Endodermal cell (in vitro differentiated cells): ENCODE measurements at regions not wholly inside any gene's neighbourhood (a gene's known extent, or its start where the extent isn't known, plus 50 kb on each side); places are given as distances from the start of the nearest gene placed in this dataset.

Source experiments
- DNase-seq: peaks from one replicate; pipeline ENCODE4 v3.0.0-alpha.2; 2017
- H3K27ac ChIP-seq: 2 replicates; pipeline ENCODE4 v1.5.1; 2013; ENCODE audit warnings: mild to moderate bottlenecking, low read depth, low read length, moderate library complexity
- H3K27me3 ChIP-seq: 2 replicates; pipeline ENCODE4 v1.6.1; 2013; ENCODE audit warnings: mild to moderate bottlenecking, low read length, moderate library complexity; ENCODE audit not compliant: insufficient read depth, control insufficient read depth, poor library complexity, severe bottlenecking
- H3K36me3 ChIP-seq: 2 replicates; pipeline ENCODE4 v1.7.0; 2013; ENCODE audit warnings: mild to moderate bottlenecking, low read length, moderate library complexity; ENCODE audit not compliant: control insufficient read depth, insufficient read depth
- H3K4me1 ChIP-seq: one replicate; pipeline ENCODE4 v1.7.0; 2013; ENCODE audit warnings: low read length; ENCODE audit not compliant: control insufficient read depth, insufficient read depth
- H3K4me3 ChIP-seq: 2 replicates; pipeline ENCODE4 v1.5.1; 2013; ENCODE audit warnings: mild to moderate bottlenecking, low read length, moderate library complexity
- H3K9ac ChIP-seq: 2 replicates; pipeline ENCODE4 v1.6.1; 2013; ENCODE audit warnings: mild to moderate bottlenecking, low read length, moderate library complexity; ENCODE audit not compliant: poor library complexity, severe bottlenecking; ENCODE audit errors: extremely low read depth
- H3K9me3 ChIP-seq: 2 replicates; pipeline ENCODE4 v1.6.1; 2013; ENCODE audit warnings: mild to moderate bottlenecking, low read length, moderate library complexity; ENCODE audit not compliant: control insufficient read depth
- H3K27ac Mint-ChIP-seq: 2 replicates; pipeline ENCODE4 v1.8.0; 2020; ENCODE audit warnings: mixed read lengths
- H3K27me3 Mint-ChIP-seq: 2 replicates; pipeline ENCODE4 v1.8.0; 2021; ENCODE audit warnings: mild to moderate bottlenecking, mixed read lengths; ENCODE audit not compliant: insufficient read depth
- H3K36me3 Mint-ChIP-seq: 2 replicates; pipeline ENCODE4 v1.8.0; 2020; ENCODE audit warnings: low read depth, mixed read lengths
- H3K4me1 Mint-ChIP-seq: 2 replicates; pipeline ENCODE4 v1.8.0; 2020; ENCODE audit warnings: mixed read lengths
- H3K4me3 Mint-ChIP-seq: 2 replicates; pipeline ENCODE4 v1.8.0; 2020; ENCODE audit warnings: mild to moderate bottlenecking, moderate library complexity, mixed read lengths
- H3K9me3 Mint-ChIP-seq: 2 replicates; pipeline ENCODE4 v1.8.0; 2020; ENCODE audit warnings: mild to moderate bottlenecking, mixed read lengths
- WGBS, 2 experiments: methylation state at CpG; one replicate each; pipeline versions ENCODE4 v1.1.5 to v1.1.7; 2013; ENCODE audit warnings: missing lambda C conversion rate in 2 of 2, mixed read lengths in 1 of 2; ENCODE audit not compliant: insufficient coverage in 1 of 2, insufficient read length in 1 of 2; 5-methylcytosine and 5-hydroxymethylcytosine counted together
- TF ChIP-seq, protein P1 (sequence below): fragments of 200-600 bp; sonication (generic); conservative IDR thresholded peaks from 2 replicates; pipeline ENCODE4 v1.5.0; 2021; ENCODE audit warnings: antibody characterized with exemption, mild to moderate bottlenecking

DNA sequence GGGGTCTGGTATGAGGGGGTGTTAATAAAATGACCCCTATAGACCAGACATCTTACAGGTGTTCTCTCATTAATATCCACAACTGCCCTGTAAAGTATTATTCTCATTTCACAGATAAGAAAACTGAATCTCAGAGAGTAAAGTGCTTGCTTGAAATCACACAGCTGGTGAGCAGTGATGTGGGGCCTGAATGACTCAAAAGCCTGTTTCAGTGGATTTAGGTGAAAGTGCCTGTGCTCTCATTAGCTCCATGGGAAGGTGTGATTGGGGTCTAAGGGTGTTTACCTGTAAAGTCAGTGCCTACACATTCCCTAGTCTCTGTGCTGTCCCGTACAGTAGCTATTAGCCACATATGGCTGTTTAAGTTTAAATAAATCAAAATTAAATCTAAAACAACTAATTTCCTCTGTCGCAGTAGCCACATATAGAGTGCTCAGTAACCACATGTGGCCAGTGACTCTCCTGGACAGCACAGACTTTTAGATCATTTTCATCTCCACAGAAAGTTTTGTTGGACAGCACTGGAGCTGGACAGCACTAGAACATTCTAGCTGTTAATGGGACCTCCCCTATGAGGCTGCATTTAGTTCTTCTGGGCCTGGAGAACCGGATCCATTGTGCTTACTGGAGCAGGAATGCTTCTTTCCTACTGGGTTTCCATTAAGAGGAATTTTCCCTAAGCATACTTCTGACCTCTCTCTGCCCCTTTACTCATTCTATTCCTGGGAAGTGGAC lies 52.5 kb upstream of the SEMA6A start:
- TF ChIP-seq, protein P1, sequence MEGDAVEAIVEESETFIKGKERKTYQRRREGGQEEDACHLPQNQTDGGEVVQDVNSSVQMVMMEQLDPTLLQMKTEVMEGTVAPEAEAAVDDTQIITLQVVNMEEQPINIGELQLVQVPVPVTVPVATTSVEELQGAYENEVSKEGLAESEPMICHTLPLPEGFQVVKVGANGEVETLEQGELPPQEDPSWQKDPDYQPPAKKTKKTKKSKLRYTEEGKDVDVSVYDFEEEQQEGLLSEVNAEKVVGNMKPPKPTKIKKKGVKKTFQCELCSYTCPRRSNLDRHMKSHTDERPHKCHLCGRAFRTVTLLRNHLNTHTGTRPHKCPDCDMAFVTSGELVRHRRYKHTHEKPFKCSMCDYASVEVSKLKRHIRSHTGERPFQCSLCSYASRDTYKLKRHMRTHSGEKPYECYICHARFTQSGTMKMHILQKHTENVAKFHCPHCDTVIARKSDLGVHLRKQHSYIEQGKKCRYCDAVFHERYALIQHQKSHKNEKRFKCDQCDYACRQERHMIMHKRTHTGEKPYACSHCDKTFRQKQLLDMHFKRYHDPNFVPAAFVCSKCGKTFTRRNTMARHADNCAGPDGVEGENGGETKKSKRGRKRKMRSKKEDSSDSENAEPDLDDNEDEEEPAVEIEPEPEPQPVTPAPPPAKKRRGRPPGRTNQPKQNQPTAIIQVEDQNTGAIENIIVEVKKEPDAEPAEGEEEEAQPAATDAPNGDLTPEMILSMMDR = no peak
- peaks cover 56% of the 10 kb centered on the region for H3K4me1 Mint-ChIP-seq
- no peak for DNase-seq
- H3K9me3 Mint-ChIP-seq = no peaks in the 10 kb centered on the region
- H3K9ac ChIP-seq = no peak overlapping the region
- H3K4me3 ChIP-seq = no peak overlapping the region
- WGBS, 2 experiments = 92 to 93% methylated on average over 3 of the region's 3 CpGs
- no peaks in the 10 kb centered on the region for H3K27me3 ChIP-seq
- H3K27ac ChIP-seq = no peak overlapping the region
- no peak overlapping the region for H3K4me3 Mint-ChIP-seq
- H3K9me3 ChIP-seq = no peaks in the 10 kb centered on the region
- no peaks in the 10 kb centered on the region for H3K36me3 Mint-ChIP-seq
- peaks cover 6% of the 10 kb centered on the region for H3K27me3 Mint-ChIP-seq
- no peaks in the 10 kb centered on the region for H3K36me3 ChIP-seq
- H3K4me1 ChIP-seq = no peaks in the 10 kb centered on the region
- no peak overlapping the region for H3K27ac Mint-ChIP-seq

DNA sequence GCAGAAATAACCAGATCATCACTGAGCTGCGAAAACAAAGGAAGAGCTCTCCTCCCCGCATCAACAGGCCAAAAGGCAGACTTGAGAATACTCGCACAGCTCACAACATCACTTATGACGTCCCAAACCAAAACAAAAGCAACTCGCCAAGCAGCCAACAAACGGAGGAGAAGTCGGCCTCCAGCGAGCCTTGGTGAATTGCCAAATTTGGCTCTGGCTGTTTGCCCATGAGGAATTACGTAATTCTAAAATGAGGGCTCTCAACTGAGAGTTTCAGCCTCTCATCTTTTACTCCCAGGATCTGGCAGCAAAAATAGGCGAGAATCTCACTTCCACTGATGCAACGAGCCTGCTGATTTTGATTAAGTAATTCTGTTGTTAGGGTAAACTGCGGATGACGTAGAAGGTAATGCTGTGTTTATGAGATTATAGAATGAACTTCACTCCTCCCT lies 51.7 kb upstream of the SEMA6A start:
- no peak overlapping the region for H3K4me3 Mint-ChIP-seq
- peaks cover 6% of the 10 kb centered on the region for H3K27me3 Mint-ChIP-seq
- no peak overlapping the region for H3K27ac Mint-ChIP-seq
- Histone ChIP-seq H3K4me1 (no peaks in the 10 kb centered on the region), H3K27me3 (no peaks in the 10 kb centered on the region), H3K36me3 (no peaks in the 10 kb centered on the region), H3K4me3 (no peak overlapping the region), H3K9ac (no peak overlapping the region), H3K27ac (no peak overlapping the region), H3K9me3 (no peaks in the 10 kb centered on the region)
- 81 to 86% methylated on average over 6 to 11 of the region's 13 CpGs for WGBS, 2 experiments
- no peaks in the 10 kb centered on the region for H3K36me3 Mint-ChIP-seq
- DNase-seq = no peak
- H3K4me1 Mint-ChIP-seq = peaks cover 64% of the 10 kb centered on the region
- no peaks in the 10 kb centered on the region for H3K9me3 Mint-ChIP-seq
- TF ChIP-seq, protein P1 = no peak
